CD4-positive, alpha-beta T cell treated with Interleukin-10 for 1 hour (primary cell): ENCODE measurements at regions not wholly inside any gene's neighbourhood (a gene's known extent, or its start where the extent isn't known, plus 50 kb on each side); places are given as distances from the start of the nearest gene placed in this dataset.
"Not testable (repeated sequence)": the region's sequence is repeated elsewhere in the genome, so short reads cannot be mapped to it uniquely, and the experiment has no call there.

Experiments
- DNase-seq: peaks from one replicate; pipeline ENCODE4 v3.0.0-alpha.2; 2020

DNA sequence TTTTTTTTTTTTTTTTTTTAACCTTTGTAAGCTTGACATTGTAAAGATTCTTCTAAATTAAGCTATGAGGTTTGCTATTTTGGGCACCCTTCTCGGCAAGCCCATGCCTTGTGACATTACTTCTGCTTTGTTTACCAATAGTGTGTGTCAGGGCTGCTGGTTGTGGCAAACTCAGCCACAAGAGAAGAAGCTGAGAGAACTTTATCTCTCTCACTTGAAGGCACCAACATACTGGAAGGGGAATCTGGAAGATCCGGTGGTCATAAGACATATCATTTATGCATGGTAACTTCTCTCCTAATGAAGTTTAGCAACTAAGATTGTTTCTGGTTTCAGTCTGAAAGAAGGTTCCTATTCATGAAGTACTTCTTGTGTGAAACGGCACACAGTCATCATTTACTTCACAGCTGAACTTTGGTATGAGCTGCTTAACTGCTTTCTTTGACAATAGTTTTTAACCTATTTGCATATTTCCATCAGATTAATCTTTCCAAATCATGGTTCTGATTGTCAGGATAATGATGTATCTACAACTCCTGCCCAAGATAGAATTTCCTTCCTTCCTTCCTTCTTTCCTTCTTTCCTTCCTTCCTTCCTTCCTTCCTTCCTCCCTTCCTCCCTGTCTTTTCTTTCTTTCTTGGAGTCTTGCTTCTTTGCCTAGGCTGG, 189.3 kb downstream of the NFKBIZ start:
- no peak for DNase-seq

GRCh38 chr3:102040144-102040543, 190.8 kb downstream of the NFKBIZ start:
- DNase-seq = not testable (repeated sequence)

DNA sequence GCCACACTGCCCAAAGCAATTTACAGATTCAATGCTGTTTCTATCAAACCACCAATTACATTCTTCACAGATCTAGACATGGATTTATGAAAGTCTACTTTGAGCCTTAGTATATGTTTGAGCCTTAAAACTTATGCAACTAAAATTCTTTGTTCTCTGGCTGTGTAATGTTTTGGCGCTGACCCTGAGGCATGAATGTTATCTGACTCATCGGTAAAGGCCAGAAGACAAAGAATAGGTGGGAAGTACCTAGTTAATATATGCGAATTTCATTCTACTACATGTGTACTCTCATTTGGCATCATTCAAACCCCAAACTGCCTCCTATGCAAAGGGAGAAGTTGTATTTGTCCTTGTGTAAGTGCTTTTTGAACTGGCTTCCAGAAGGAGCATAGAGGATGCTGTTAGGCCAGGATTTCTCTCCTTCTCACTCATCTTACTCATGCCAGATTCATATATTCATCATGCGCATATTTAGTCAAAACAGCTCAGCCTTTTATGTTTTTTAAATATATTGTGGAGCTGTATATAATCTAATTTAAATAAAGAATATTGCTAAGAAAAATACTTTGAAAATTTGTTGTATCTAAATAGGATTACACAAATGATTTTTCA, 204.2 kb downstream of the NFKBIZ start:
- no peak for DNase-seq

DNA sequence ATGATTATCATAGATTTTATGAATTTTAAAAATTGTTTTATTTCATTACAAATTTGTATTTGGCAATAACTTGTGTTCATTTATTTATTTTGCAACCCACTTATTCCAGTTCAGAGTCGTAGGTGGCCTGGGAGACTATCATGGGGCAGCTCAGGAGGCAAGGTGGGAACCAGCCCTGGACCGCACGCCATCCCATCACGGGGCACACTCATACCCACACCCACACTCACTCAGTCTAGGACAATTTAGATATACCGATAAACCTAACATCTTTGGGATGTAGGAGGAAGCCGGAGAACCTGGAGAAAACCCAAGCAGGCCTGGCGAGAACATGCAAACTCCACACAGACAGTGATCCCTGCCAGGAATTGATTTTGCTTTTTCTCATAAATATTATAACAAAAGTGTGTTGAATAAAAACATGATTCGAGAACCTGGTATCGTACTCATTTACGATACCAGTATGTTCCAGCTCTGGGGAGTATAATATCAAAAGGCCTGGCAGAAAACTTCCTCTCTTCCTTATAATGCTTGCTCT, 205.3 kb downstream of the NFKBIZ start:
- DNase-seq = no peak

DNA sequence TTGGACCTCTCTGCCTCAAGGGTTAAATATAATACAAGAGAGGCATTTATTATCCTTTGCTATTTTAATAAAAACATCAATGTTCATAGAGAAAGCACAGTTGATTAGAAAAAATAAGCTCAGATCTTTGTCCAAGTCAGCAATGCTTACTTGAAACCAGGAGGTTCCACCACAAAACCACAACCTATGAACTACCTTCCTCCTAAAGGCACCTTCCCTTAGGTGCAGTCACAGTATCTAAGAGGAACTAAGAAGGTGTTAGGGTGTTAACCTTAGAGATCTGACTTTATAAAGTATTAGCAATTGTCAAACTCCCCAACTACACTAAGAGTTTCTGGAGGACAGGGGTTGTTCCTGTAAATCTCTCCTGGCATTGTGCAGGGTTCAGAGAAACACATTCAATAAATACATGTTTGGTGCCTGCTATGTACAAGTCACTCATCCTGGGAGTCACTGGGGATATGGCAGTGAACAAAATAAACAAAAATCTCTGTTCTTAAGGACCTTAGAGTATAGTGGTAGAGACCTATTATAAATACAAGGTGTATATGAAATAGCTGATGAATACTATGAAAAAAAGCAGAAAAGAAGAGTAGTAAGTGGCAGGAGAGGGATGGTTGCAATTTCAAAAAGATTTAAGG, 208.6 kb downstream of the NFKBIZ start:
- DNase-seq = peak; percentile 67

- DNase-seq = peak; percentile 33
Measured at GRCh38 chr3:102059145-102059943, 210.0 kb downstream of the NFKBIZ start.

DNA sequence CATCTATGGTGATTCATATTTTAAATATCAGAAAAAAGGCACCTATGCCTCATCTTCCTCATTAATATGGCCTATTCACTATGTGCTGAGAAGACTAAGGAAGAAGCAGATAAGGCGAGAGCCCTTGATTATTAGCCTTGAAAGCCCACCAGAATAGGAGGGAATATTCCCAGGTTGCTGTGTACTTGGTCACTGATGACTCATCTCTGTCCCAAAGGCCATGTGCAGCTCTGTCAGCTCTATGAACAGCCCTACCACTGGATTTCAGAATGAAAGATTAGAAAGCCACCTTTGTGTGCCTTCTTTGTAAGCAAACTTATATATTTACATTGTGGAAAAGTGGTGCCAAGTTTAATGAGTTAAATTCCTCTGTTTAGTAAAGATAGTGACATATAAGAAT, 211.5 kb downstream of the NFKBIZ start:
- DNase-seq = no peak

DNA sequence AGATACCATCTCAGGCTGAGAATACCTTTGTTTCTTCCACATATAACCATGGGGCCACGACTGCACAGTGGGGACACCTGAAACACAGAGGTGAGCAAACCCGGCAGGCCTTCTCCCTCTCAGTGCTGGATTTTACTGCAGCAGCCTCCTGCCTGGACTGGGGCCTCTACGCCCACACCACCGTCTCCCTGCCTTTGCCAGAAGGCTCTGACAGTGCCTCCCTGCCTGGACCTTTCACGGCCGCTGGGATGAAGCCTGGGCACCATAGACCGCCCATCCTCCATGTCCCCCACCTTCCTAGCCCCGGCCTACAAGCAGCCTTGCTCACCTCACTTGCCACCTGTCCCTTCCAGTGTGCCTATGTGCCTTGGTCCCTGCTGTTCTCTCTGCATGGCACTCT, 214.3 kb downstream of the NFKBIZ start:
- no peak for DNase-seq

DNA sequence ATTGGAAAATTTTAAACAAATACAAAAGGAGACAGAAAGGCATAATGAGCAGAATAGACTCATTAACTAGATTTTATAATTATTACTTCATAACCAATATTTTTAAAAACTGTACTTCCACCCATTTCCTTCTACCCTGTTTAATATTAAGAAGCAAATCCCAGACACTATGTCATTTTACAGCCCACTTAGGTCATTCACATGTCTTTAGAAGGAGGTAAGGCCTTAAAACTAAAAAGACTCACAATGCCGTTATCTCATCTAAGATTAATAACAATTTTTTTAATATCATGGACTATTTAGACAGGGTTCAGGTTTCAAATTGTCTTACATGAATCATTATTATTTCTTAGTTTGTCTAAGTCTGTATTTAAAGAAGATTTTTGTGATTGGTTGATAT, 217.2 kb downstream of the NFKBIZ start:
- DNase-seq = no peak

DNA sequence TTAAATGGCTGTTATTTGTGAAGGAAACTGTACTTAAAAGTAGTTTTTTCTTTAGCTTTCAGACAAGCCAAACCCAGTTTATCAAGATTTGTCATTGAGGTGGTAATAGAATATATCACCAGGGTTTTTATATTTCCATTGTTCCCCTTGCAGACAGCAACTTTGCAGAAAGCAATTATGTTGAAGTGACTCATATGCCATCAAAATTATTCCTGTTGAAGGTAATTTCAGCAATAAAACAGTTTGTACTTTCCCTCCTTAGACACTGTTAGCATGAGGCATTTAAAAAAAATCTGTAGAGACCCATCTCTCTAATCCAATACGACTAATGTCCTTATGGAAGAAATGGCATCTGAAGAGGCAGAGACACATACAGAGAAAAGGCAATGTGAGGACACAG, 219.0 kb downstream of the NFKBIZ start:
- DNase-seq = no peak

GRCh38 chr3:102068736-102069135, 219.4 kb downstream of the NFKBIZ start:
- DNase-seq = no peak

DNA sequence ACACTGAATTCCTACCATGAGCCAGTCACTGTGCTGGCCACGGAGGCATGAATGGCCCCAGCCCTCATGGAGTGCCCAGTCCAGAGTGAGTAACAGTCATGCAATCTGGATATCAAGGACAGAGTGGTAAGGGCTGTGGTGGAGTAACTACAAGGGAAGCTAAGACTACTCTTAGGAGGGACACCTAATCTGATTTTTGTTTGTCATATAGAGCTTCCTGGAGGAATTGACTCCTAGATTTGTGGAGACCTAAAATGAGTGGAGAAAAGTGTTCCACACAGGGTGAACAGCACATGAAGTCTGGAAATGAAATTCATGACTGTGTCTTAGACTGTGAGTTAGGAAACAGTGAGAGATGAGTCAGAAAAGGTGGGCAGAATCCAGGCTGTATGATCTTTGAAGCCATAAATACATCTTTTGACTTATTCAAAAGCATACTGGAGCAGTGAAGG, 219.9 kb downstream of the NFKBIZ start:
- DNase-seq = no peak

DNA sequence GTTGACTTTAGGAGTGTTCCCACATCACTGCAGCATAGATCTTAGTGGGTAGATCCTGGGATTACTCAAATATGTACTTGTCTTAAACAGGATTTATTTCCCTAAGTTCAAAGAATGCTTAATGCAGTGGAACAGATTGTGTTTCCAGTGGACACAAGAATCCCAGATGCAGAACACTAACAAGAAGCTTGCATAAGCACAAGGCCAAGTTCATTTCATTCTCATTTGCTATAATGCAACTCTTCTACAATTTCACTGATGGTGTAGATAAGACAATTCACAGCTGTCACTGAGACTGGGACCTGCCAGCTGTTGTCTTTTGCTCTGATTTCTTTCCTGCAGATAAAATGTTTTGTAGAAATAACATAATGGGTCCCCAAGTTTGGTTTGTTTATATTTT, 225.6 kb downstream of the NFKBIZ start:
- DNase-seq = no peak

DNA sequence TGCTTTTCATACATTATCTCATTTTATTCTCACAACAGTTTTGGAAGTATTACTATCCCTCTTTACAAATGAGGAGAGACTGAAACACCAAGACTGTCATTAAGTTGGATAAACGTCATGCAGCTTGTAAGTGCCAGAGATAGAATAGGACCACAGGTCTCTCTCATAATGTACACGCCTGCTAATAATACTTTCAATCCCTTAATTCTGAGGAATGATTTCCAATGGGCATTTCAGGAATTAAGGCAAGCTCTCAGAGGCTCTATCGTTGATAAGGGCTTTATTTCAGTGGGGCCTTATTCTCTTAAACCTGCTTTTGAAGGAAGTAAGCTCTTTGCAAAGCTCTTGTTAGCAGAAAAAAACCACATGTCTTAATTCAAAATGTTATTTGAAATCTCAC, 229.1 kb downstream of the NFKBIZ start:
- no peak for DNase-seq

GRCh38 chr3:102078854-102079808, 229.8 kb downstream of the NFKBIZ start:
- DNase-seq = no peak

- DNase-seq = no peak
Measured at GRCh38 chr3:102079809-102080197, 230.5 kb downstream of the NFKBIZ start.

- DNase-seq = no peak
Measured at GRCh38 chr3:102081572-102082289, 232.4 kb downstream of the NFKBIZ start.

DNA sequence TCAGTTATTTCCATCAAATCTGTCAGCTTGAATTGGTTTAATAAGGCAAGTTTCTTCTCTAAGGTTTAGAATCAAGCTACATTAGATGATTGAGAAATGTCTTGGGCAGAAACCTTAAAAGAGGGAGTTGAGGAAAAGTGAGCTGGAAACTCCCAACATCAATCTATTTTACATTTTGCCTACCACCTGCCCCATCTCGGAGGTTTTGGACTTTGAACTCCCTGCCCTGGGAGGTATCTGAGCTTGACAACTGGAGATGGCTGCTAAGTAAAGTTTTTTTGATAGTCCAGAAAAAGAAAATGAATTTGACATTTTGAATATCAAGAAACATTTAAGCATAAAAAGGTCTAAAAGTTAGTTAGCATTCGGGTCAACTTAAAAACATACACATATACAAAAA, 234.2 kb downstream of the NFKBIZ start:
- no peak for DNase-seq

DNA sequence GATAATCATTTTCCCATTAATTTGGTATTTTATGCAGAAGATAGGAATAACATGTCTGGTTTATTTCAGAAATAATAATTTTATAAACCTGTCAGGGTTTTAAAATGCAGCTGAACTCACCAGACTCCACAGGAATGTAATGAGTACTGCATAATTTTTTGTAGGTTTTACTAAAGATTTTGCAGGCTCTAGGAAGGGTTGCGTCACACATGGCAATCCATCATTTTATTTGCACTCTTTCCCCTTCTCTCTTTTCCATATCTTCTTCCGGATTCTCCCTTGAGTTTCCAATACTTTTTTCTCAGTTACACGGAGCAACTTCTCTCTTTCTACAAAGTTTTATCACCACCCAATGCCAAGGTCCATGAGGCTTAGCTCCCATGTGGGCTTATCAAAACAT, 234.7 kb downstream of the NFKBIZ start:
- DNase-seq = no peak

- no peak for DNase-seq
Measured at GRCh38 chr3:102084704-102085103, 235.4 kb downstream of the NFKBIZ start.

GRCh38 chr3:102085431-102086176, 236.3 kb downstream of the NFKBIZ start:
- DNase-seq = no peak
